Progenitor cell of endocrine pancreas (in vitro differentiated cells): ENCODE measurements at regions not wholly inside any gene's neighbourhood (a gene's known extent, or its start where the extent isn't known, plus 50 kb on each side); places are given as distances from the start of the nearest gene placed in this dataset.
"Not testable (repeated sequence)": the region's sequence is repeated elsewhere in the genome, so short reads cannot be mapped to it uniquely, and the experiment has no call there.

Source experiments
- DNase-seq: peaks from one replicate; pipeline ENCODE4 v3.0.0; 2021; ENCODE audit warnings: low spot score; ENCODE audit not compliant: unreplicated experiment
- H3K27ac Mint-ChIP-seq: 2 replicates; pipeline ENCODE4 v1.8.0; 2021; ENCODE audit warnings: mild to moderate bottlenecking, moderate library complexity, mixed read lengths
- H3K27me3 Mint-ChIP-seq: 2 replicates; pipeline ENCODE4 v1.8.0; 2021; ENCODE audit warnings: mixed read lengths
- H3K36me3 Mint-ChIP-seq: 2 replicates; pipeline ENCODE4 v1.8.0; 2022; ENCODE audit warnings: mixed read lengths; ENCODE audit not compliant: insufficient read depth
- H3K4me1 Mint-ChIP-seq: 2 replicates; pipeline ENCODE4 v1.8.0; 2021; ENCODE audit warnings: low read depth, mixed read lengths
- H3K4me3 Mint-ChIP-seq: 2 replicates; pipeline ENCODE4 v1.8.0; 2021; ENCODE audit warnings: low read depth, mild to moderate bottlenecking, moderate library complexity, mixed read lengths
- H3K9me3 Mint-ChIP-seq: 2 replicates; pipeline ENCODE4 v1.8.0; 2021; ENCODE audit warnings: low read depth, mixed read lengths
- CTCF ChIP-seq: fragments of 200-600 bp; sonication (generic); IDR thresholded peaks from one replicate; pipeline ENCODE4 v1.5.0; 2021; ENCODE audit warnings: antibody characterized with exemption, mild to moderate bottlenecking; ENCODE audit not compliant: unreplicated experiment

GRCh38 chr6:113686049-113686448, 171.1 kb upstream of the MARCKS start:
- Mint-ChIP-seq H3K4me3 (no peak overlapping the region), H3K27ac (no peak overlapping the region)
- TF ChIP-seq CTCF, result no peak

DNA sequence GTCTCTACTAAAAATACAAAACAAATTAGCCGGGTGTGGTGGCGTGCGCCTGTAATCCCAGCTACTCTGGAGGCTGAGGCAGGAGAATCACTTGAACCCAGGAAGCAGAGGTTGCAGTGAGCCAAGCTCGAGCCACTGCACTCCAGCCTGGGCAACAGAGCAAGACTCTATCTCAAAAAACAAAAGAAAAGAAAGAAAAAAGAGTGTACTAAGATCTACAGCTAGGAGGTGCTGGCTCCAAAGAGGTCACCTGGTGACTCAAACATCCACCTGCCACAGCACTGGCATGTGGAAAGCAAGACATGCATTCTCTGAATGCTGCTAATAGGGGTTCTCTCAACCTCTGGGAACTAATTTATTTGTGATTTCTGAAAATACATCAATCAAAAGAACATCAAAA, 167.5 kb upstream of the MARCKS start:
- H3K9me3 Mint-ChIP-seq, H3K4me3 Mint-ChIP-seq, H3K4me1 Mint-ChIP-seq, H3K27ac Mint-ChIP-seq, DNase-seq, H3K36me3 Mint-ChIP-seq: not testable (repeated sequence)
- H3K27me3 Mint-ChIP-seq, result peaks cover 13% of the 10 kb centered on the region

More at GRCh38 chr6:113686049-113686448, 171.1 kb upstream of the MARCKS start:
- Mint-ChIP-seq H3K36me3 (no peaks in the 10 kb centered on the region), H3K27me3 (peaks cover 12% of the 10 kb centered on the region), H3K4me1 (peaks cover 5% of the 10 kb centered on the region), H3K9me3 (no peaks in the 10 kb centered on the region)
- no peak for DNase-seq

GRCh38 chr6:113690281-113691259, 166.6 kb upstream of the MARCKS start:
- Mint-ChIP-seq H3K9me3 (no peaks in the 10 kb centered on the region), H3K27me3 (peaks cover 10% of the 10 kb centered on the region), H3K4me1 (peaks cover 10% of the 10 kb centered on the region), H3K36me3 (no peaks in the 10 kb centered on the region), H3K4me3 (no peak overlapping the region), H3K27ac (no peak overlapping the region)
- TF ChIP-seq CTCF, result no peak
- no peak for DNase-seq

DNA sequence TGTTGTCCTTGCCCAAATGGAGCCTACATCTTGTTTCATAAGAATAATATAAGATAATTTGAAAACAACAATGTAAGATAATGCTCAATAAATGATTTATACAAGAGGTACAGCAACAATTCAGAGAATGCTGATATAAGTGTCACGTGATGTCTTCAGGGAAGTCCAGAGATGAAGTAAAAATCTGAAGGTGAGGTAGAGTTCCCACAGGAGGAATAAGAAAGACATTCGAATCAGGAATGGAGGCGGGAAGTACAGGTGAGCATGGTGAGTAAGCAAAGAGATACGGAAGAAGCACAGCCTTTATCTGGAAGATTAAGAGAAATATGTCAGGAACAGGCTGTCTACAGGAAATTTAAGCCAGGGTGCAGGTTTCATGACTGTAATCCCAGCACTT, 165.9 kb upstream of the MARCKS start:
- DNase-seq, result no peak
- Mint-ChIP-seq H3K36me3 (no peaks in the 10 kb centered on the region), H3K27ac (no peak overlapping the region), H3K27me3 (peaks cover 10% of the 10 kb centered on the region), H3K9me3 (no peaks in the 10 kb centered on the region), H3K4me3 (no peak overlapping the region), H3K4me1 (peaks cover 12% of the 10 kb centered on the region)
- no peak for TF ChIP-seq CTCF

- no peaks in the 10 kb centered on the region for H3K36me3 Mint-ChIP-seq
- no peak overlapping the region for H3K27ac Mint-ChIP-seq
- DNase-seq, result no peak
- H3K27me3 Mint-ChIP-seq, result peaks cover 8% of the 10 kb centered on the region
- H3K4me1 Mint-ChIP-seq, result peaks cover 12% of the 10 kb centered on the region
- no peak overlapping the region for H3K4me3 Mint-ChIP-seq
- no peak for TF ChIP-seq CTCF
- H3K9me3 Mint-ChIP-seq, result no peaks in the 10 kb centered on the region
These were observed 163.3 kb upstream of the MARCKS start for GRCh38 chr6:113693851-113694250.
